HepG2 (cell line): ENCODE measurements at regions not wholly inside any gene's neighbourhood (a gene's known extent, or its start where the extent isn't known, plus 50 kb on each side); places are given as distances from the start of the nearest gene placed in this dataset.
A peak's percentile ranks its signal among the peaks of the same experiment; 100 is the strongest.

Experiments used
- ATAC-seq: fragments of 200-7000 bp; cut with Tn5 transposase; 3 replicates; pipeline ENCODE4 v1.9.1; 2020; ENCODE audit warnings: mild to moderate bottlenecking, moderate library complexity
- BruUV-seq: library from RNA; stranded (reverse); fragments of 400-500 nt; replicated peaks from 2 replicates; lab custom pipeline; 2021; lab: Mats Ljungman, UMichigan
- CTCF ChIA-PET: fragments of 300-600 bp; formaldehyde crosslinking; extraction: SDS; loops from one replicate; lab custom pipeline; 2021; ENCODE audit warnings: low total read pairs, inconsistent platforms, low intra/inter-chr PET ratio; lab: Yijun Ruan, JAX
- POLR2A ChIA-PET: fragments of 350-600 bp; sonication (Branson Sonifier 250); formaldehyde crosslinking; loops from one replicate; lab custom pipeline; 2020; ENCODE audit warnings: antibody characterized with exemption, inconsistent platforms; lab: Yijun Ruan, JAX
- DNase-seq: peaks from one replicate; pipeline ENCODE4 v3.0.0-alpha.2; 2015; ENCODE audit warnings: low spot score
- FAIRE-seq: peaks from 3 replicates; lab custom pipeline; 2011; peaks lifted over from hg19 to GRCh38; lab: Jason Lieb, UNC
- H2AFZ ChIP-seq: one replicate; pipeline ENCODE4 v1.6.1; 2011; ENCODE audit warnings: low read length, inconsistent platforms
- H3K27ac ChIP-seq: fragments of 300-600 bp; 3 replicates; pipeline ENCODE4 v1.8.0; 2011; ENCODE audit warnings: mixed run types, mild to moderate bottlenecking, mixed read lengths, low read length, inconsistent platforms; ENCODE audit not compliant: insufficient read depth; ENCODE audit errors: extremely low read length
- H3K27me3 ChIP-seq, 2 experiments: fragments of 200-600 bp in 1 of 2; 2 replicates in 1 of 2; 3 replicates in 1 of 2; pipeline versions ENCODE4 v1.6.0 to v1.8.0; 2011; ENCODE audit warnings: low read length in 2 of 2, mild to moderate bottlenecking in 2 of 2, moderate library complexity in 2 of 2, inconsistent platforms in 1 of 2; ENCODE audit not compliant: insufficient read depth in 2 of 2, control insufficient read depth in 1 of 2
- H3K36me3 ChIP-seq, 2 experiments: fragments of 200-600 bp in 1 of 2; replicated peaks in 1 of 2; 2 replicates in 1 of 2; 3 replicates in 1 of 2; pipeline versions ENCODE4 v1.5.1 to v1.8.0; 2011; ENCODE audit warnings: low read length in 2 of 2, inconsistent platforms in 1 of 2; ENCODE audit not compliant: insufficient read depth in 2 of 2, control insufficient read depth in 1 of 2
- H3K4me1 ChIP-seq: 2 replicates; pipeline ENCODE4 v1.5.1; 2012; ENCODE audit warnings: low read length, inconsistent platforms; ENCODE audit not compliant: insufficient read depth
- H3K4me2 ChIP-seq: 2 replicates; pipeline ENCODE4 v1.6.0; 2011; ENCODE audit warnings: low read depth, low read length, inconsistent platforms
- H3K4me3 ChIP-seq, 3 experiments: fragments of 200-600 bp in 1 of 3; sonication (generic), shearing (Covaris generic) in 1 of 3; replicated peaks in 1 of 3; 2 replicates each; pipeline ENCODE4 v1.5.1; 2011 to 2016; ENCODE audit warnings: low read length in 3 of 3, inconsistent platforms in 2 of 3, low read depth in 2 of 3, mild to moderate bottlenecking in 2 of 3, control low read depth in 1 of 3, mixed read lengths in 1 of 3; ENCODE audit not compliant: insufficient read depth in 1 of 3
- H3K79me2 ChIP-seq: one replicate; pipeline ENCODE4 v1.6.1; 2011; ENCODE audit warnings: low read length, inconsistent platforms; ENCODE audit not compliant: insufficient read depth
- H3K9ac ChIP-seq: 2 replicates; pipeline ENCODE4 v1.6.0; 2011; ENCODE audit warnings: mild to moderate bottlenecking, low read depth, low read length, inconsistent platforms; ENCODE audit not compliant: insufficient read depth
- H3K9me3 ChIP-seq: 2 replicates; pipeline ENCODE4 v1.5.1; 2012; ENCODE audit warnings: mild to moderate bottlenecking, low read length
- H4K20me1 ChIP-seq: 2 replicates; pipeline ENCODE4 v1.6.0; 2011; ENCODE audit warnings: inconsistent platforms, mild to moderate bottlenecking, low read length, moderate library complexity; ENCODE audit not compliant: insufficient read depth
- ARNTL ChIP-seq: sonication (generic); formaldehyde crosslinking; IDR thresholded peaks from 2 replicates; pipeline ENCODE4 v1.4.0; 2020; ENCODE audit warnings: mild to moderate bottlenecking, missing genetic modification reagents
- CREM ChIP-seq, 2 experiments: sonication (generic) in 1 of 2; formaldehyde crosslinking in 1 of 2; IDR thresholded peaks; 2 replicates each; pipeline versions ENCODE4 v1.4.0 to v1.6.1; 2016 to 2020; ENCODE audit warnings: antibody characterized with exemption in 1 of 2, mild to moderate bottlenecking in 1 of 2, missing genetic modification reagents in 1 of 2
- GATA4 ChIP-seq: sonication (generic); IDR thresholded peaks from 2 replicates; pipeline ENCODE4 v1.6.1; 2016; ENCODE audit warnings: antibody characterized with exemption, low read depth, borderline replicate concordance
- NR1H2 ChIP-seq: sonication (generic); formaldehyde crosslinking; IDR thresholded peaks from 2 replicates; pipeline ENCODE4 v1.8.1; 2022; ENCODE audit warnings: low read depth, missing genetic modification reagents, borderline replicate concordance
- RAD21 ChIP-seq: fragments of 450-650 bp; formaldehyde crosslinking; IDR thresholded peaks from 2 replicates; pipeline ENCODE4 v1.5.0; 2020; ENCODE audit warnings: mild to moderate bottlenecking
- SMARCE1 ChIP-seq: fragments of 450-650 bp; IDR thresholded peaks from 2 replicates; pipeline ENCODE4 v1.6.1; 2017; ENCODE audit warnings: borderline replicate concordance
- SMC3 ChIP-seq: IDR thresholded peaks from 2 replicates; pipeline ENCODE4 v1.6.1; 2011; ENCODE audit warnings: low read length, improper control_type of control experiment
- SNRNP70 ChIP-seq: fragments of 200-400 bp; formaldehyde crosslinking; IDR thresholded peaks from 2 replicates; pipeline ENCODE4 v1.6.1; 2017; ENCODE audit warnings: mild to moderate bottlenecking, low read depth, low read length, moderate library complexity
- STAG1 ChIP-seq: sonication (generic); formaldehyde crosslinking; IDR thresholded peaks from 2 replicates; pipeline ENCODE4 v1.4.0; 2020; ENCODE audit warnings: missing genetic modification reagents
- ZNF160 ChIP-seq: sonication (generic); formaldehyde crosslinking; IDR thresholded peaks from 2 replicates; pipeline ENCODE4 v1.8.0; 2022; ENCODE audit warnings: mild to moderate bottlenecking, inconsistent platforms, missing genetic modification reagents
- ZNF329 ChIP-seq: sonication (generic); formaldehyde crosslinking; IDR thresholded peaks from 2 replicates; pipeline ENCODE4 v1.9.0; 2021; ENCODE audit warnings: low read depth, mild to moderate bottlenecking, missing genetic modification reagents
- ZNF383 ChIP-seq: sonication (generic); formaldehyde crosslinking; IDR thresholded peaks from 2 replicates; pipeline ENCODE4 v1.4.0; 2020; ENCODE audit warnings: missing genetic modification reagents, mild to moderate bottlenecking, borderline replicate concordance
- WGBS: methylation state at CpG from one replicate; pipeline ENCODE4 v1.1.6; 2017; ENCODE audit warnings: low lambda C conversion rate; 5-methylcytosine and 5-hydroxymethylcytosine counted together
- in situ Hi-C: cut with HindIII; loops from 2 replicates; pipeline ENCODE4 v1.10.0; 2017; ENCODE audit warnings: low pct_unique_long_range_greater_than_20kb; ENCODE audit not compliant: extremely low pct_ligation_motif_present
- intact Hi-C: fragments of 100-400 bp; cut with micrococcal nuclease; formaldehyde crosslinking; loops from one replicate; pipeline ENCODE4 v1.10.0; 2022; ENCODE audit not compliant: unreplicated experiment
- TF ChIP-seq, protein P1 (sequence below): IDR thresholded peaks from 2 replicates; pipeline ENCODE4 v1.6.1; 2016; ENCODE audit warnings: missing genetic modification reagents, missing compliant biosample characterization
- TF ChIP-seq, protein P2 (sequence below): IDR thresholded peaks from 2 replicates; pipeline ENCODE4 v1.4.0; 2020; ENCODE audit warnings: mild to moderate bottlenecking, missing genetic modification reagents
- TF ChIP-seq, protein P3 (sequence below): IDR thresholded peaks from 2 replicates; pipeline ENCODE4 v1.6.1; 2016; ENCODE audit warnings: mild to moderate bottlenecking
- TF ChIP-seq, protein P4 (sequence below): sonication (generic); formaldehyde crosslinking; IDR thresholded peaks from 2 replicates; pipeline ENCODE4 v1.5.0; 2020; ENCODE audit warnings: mild to moderate bottlenecking, missing genetic modification reagents, moderate library complexity

DNA sequence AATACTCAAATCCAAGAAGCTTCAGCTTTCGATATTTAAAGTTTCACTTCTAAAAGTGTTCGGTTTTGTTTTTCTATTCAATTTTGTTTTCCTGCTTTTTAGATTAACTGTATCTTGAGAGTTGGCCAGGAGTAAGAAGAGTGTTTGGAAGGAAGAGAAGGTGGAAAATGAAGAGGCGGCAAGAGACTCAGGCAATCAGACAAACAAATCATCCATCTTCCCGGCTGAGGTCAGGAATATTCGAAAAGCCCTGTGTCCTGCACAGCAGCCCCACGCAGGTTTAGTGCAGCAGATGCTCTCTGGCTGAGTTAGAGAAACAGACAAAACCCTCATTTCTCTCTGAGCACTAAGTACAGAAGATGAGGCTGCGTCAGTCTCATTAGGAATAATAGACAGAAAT lies 330.3 kb upstream of the NOCT start (continued):
- no peak for TF ChIP-seq GATA4
- TF ChIP-seq ZNF383 (CRISPR knock-in tag) = no peak
- TF ChIP-seq, protein P1, sequence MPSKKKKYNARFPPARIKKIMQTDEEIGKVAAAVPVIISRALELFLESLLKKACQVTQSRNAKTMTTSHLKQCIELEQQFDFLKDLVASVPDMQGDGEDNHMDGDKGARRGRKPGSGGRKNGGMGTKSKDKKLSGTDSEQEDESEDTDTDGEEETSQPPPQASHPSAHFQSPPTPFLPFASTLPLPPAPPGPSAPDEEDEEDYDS (CRISPR knock-in tag) = no peak
- no peak for TF ChIP-seq SMARCE1

DNA sequence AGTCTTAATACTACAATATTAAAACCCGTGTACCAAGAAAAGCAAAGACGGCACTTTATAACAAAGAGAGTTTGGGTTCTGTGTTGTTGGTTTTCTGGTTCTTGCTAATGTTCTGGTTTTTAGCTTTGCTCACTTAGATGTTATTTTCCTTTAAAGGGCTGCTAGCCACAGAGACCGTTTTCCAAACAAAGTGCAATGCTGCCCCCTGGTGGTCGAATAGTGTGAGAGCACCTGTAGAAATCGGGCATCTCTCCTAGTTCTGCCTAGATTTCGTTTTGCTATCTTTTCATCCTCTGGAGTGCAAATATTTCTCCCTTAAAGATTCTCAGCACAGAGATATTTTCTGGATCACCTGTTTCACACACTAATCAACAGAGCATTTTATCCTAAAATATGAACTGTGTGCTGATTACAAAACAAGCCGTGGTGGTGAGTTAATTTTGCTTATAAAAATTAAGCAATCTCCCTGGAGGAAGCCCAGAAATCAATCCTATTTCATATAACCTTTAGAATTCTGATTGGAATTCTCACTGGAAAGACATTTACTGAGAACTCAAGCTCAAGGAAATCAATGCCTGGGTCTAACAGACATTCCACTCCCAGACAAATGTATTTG lies 334.5 kb upstream of the NOCT start:
- Histone ChIP-seq H3K27me3 (peaks cover 1 to 18% of the 10 kb centered on the region in 2 experiments; a peak in 4 of 5 replicates), H3K4me2 (no peak overlapping the region), H3K79me2 (no peaks in the 10 kb centered on the region), H3K27ac (no peak overlapping the region), H3K9me3 (no peaks in the 10 kb centered on the region), H3K36me3 (no peaks in the 10 kb centered on the region), H3K4me3 (no peak overlapping the region), H2AFZ (no peak overlapping the region), H3K9ac (no peak overlapping the region), H3K4me1 (no peaks in the 10 kb centered on the region), H4K20me1 (no peaks in the 10 kb centered on the region)
- ATAC-seq = peak; percentile 90
- DNase-seq = peak; percentile 58
- BruUV-seq = no TSS peak
- in situ Hi-C loops = loop anchor here (5.0 to 25.0 kb wide), 3 partner anchors 644 to 944 kb away; no protein-coding TSS in a partner anchor
- ChIA-PET CTCF (interaction anchor here (0.6 to 2.1 kb wide), 6 partner anchors 104 to 948 kb away, joined by 3 to 15 read pairs (median 6); no protein-coding TSS in a partner anchor), POLR2A (no interaction called here)
- intact Hi-C loops = loop anchor here (1.0 to 5.0 kb wide), 8 partner anchors 104 to 948 kb away; no protein-coding TSS in a partner anchor
- FAIRE-seq = peak; percentile 88
- 2% methylated on average over 7 of the region's 7 CpGs for WGBS
- TF ChIP-seq, protein P2, sequence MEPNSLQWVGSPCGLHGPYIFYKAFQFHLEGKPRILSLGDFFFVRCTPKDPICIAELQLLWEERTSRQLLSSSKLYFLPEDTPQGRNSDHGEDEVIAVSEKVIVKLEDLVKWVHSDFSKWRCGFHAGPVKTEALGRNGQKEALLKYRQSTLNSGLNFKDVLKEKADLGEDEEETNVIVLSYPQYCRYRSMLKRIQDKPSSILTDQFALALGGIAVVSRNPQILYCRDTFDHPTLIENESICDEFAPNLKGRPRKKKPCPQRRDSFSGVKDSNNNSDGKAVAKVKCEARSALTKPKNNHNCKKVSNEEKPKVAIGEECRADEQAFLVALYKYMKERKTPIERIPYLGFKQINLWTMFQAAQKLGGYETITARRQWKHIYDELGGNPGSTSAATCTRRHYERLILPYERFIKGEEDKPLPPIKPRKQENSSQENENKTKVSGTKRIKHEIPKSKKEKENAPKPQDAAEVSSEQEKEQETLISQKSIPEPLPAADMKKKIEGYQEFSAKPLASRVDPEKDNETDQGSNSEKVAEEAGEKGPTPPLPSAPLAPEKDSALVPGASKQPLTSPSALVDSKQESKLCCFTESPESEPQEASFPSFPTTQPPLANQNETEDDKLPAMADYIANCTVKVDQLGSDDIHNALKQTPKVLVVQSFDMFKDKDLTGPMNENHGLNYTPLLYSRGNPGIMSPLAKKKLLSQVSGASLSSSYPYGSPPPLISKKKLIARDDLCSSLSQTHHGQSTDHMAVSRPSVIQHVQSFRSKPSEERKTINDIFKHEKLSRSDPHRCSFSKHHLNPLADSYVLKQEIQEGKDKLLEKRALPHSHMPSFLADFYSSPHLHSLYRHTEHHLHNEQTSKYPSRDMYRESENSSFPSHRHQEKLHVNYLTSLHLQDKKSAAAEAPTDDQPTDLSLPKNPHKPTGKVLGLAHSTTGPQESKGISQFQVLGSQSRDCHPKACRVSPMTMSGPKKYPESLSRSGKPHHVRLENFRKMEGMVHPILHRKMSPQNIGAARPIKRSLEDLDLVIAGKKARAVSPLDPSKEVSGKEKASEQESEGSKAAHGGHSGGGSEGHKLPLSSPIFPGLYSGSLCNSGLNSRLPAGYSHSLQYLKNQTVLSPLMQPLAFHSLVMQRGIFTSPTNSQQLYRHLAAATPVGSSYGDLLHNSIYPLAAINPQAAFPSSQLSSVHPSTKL (CRISPR knock-in tag) = 0 out of 2 replicates have a peak, but pooled peaks have one; percentile 20
- TF ChIP-seq, protein P3, sequence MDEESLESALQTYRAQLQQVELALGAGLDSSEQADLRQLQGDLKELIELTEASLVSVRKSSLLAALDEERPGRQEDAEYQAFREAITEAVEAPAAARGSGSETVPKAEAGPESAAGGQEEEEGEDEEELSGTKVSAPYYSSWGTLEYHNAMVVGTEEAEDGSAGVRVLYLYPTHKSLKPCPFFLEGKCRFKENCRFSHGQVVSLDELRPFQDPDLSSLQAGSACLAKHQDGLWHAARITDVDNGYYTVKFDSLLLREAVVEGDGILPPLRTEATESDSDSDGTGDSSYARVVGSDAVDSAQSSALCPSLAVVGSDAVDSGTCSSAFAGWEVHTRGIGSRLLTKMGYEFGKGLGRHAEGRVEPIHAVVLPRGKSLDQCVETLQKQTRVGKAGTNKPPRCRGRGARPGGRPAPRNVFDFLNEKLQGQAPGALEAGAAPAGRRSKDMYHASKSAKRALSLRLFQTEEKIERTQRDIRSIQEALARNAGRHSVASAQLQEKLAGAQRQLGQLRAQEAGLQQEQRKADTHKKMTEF = 0 out of 2 replicates have a peak, but pooled peaks have one; percentile 21
- TF ChIP-seq CREM (IDR thresholded peaks at IDR 0.05) (no peak), CREM (CRISPR knock-in tag; IDR thresholded peaks at IDR 0.05) (no peak), STAG1 (CRISPR knock-in tag) (peak; percentile 87), ARNTL (CRISPR knock-in tag) (no peak), SMC3 (peak; percentile 86), ZNF329 (CRISPR knock-in tag) (no peak), ZNF160 (CRISPR knock-in tag) (no peak), SNRNP70 (no peak), NR1H2 (CRISPR knock-in tag) (no peak), RAD21 (CRISPR knock-in tag) (peak; percentile 80)
- TF ChIP-seq, protein P4, sequence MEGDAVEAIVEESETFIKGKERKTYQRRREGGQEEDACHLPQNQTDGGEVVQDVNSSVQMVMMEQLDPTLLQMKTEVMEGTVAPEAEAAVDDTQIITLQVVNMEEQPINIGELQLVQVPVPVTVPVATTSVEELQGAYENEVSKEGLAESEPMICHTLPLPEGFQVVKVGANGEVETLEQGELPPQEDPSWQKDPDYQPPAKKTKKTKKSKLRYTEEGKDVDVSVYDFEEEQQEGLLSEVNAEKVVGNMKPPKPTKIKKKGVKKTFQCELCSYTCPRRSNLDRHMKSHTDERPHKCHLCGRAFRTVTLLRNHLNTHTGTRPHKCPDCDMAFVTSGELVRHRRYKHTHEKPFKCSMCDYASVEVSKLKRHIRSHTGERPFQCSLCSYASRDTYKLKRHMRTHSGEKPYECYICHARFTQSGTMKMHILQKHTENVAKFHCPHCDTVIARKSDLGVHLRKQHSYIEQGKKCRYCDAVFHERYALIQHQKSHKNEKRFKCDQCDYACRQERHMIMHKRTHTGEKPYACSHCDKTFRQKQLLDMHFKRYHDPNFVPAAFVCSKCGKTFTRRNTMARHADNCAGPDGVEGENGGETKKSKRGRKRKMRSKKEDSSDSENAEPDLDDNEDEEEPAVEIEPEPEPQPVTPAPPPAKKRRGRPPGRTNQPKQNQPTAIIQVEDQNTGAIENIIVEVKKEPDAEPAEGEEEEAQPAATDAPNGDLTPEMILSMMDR (CRISPR knock-in tag) = peak; percentile 83
